H1 (cell line): ENCODE measurements at regions not wholly inside any gene's neighbourhood (a gene's known extent, or its start where the extent isn't known, plus 50 kb on each side); places are given as distances from the start of the nearest gene placed in this dataset.

ENCODE experiments used
- JUND ChIP-seq: IDR thresholded peaks from 2 replicates; pipeline ENCODE4 v1.6.1; 2011; ENCODE audit warnings: mild to moderate bottlenecking, improper control_type of control experiment, low read length
- KDM5A ChIP-seq: fragments of 200-600 bp; IDR thresholded peaks from 2 replicates; pipeline ENCODE4 v1.7.1; 2012; ENCODE audit warnings: mild to moderate bottlenecking, low read length, inconsistent platforms, mixed read lengths
- SP1 ChIP-seq: IDR thresholded peaks from 2 replicates; pipeline ENCODE4 v1.6.1; 2011; ENCODE audit warnings: low read depth, low read length

- TF ChIP-seq SP1: no peak
- no peak for TF ChIP-seq JUND
- no peak for TF ChIP-seq KDM5A
- TF ChIP-seq, all 59 proteins: peak for 0
Measured at GRCh38 chr11:116665523-116665922, 107.3 kb downstream of the BUD13 start (continued).
